Mesendoderm (in vitro differentiated cells): ENCODE measurements at regions not wholly inside any gene's neighbourhood (a gene's known extent, or its start where the extent isn't known, plus 50 kb on each side); places are given as distances from the start of the nearest gene placed in this dataset.

Experiments
- DNase-seq: peaks from one replicate; pipeline ENCODE4 v3.0.0; 2013
- H2AK5ac ChIP-seq: 2 replicates; pipeline ENCODE4 v1.6.1; 2013; ENCODE audit warnings: low read length, inconsistent platforms
- H2BK120ac ChIP-seq: 2 replicates; pipeline ENCODE4 v1.6.1; 2013; ENCODE audit warnings: low read depth, mild to moderate bottlenecking, low read length, moderate library complexity, mixed read lengths
- H2BK15ac ChIP-seq: replicated peaks from 2 replicates; pipeline ENCODE4 v1.6.1; 2013; ENCODE audit warnings: low read depth, mild to moderate bottlenecking, moderate library complexity
- H2BK5ac ChIP-seq: 2 replicates; pipeline ENCODE4 v1.6.1; 2013; ENCODE audit warnings: low read length, inconsistent platforms
- H3K18ac ChIP-seq: 2 replicates; pipeline ENCODE4 v1.6.1; 2013; ENCODE audit warnings: mild to moderate bottlenecking, low read length, mixed read lengths
- H3K23ac ChIP-seq: one replicate; pipeline ENCODE4 v1.6.1; 2013; ENCODE audit warnings: low read length
- H3K27ac ChIP-seq: 2 replicates; pipeline ENCODE4 v1.5.1; 2013; ENCODE audit warnings: low read depth, mild to moderate bottlenecking, inconsistent platforms, low read length, moderate library complexity
- H3K27me3 ChIP-seq: 2 replicates; pipeline ENCODE4 v1.6.1; 2013; ENCODE audit warnings: low read length, control low read depth, mild to moderate bottlenecking, inconsistent platforms; ENCODE audit not compliant: insufficient read depth, poor library complexity
- H3K36me3 ChIP-seq: 2 replicates; pipeline ENCODE4 v1.6.1; 2013; ENCODE audit warnings: low read length, inconsistent platforms; ENCODE audit not compliant: control insufficient read depth, insufficient read depth
- H3K4ac ChIP-seq: one replicate; pipeline ENCODE4 v1.6.1; 2013; ENCODE audit warnings: low read depth, mild to moderate bottlenecking, low read length, moderate library complexity
- H3K4me1 ChIP-seq: 2 replicates; pipeline ENCODE4 v1.6.1; 2013; ENCODE audit warnings: low read depth, low read length, inconsistent platforms; ENCODE audit not compliant: control insufficient read depth
- H3K4me2 ChIP-seq: 2 replicates; pipeline ENCODE4 v1.6.1; 2013; ENCODE audit warnings: low read length
- H3K4me3 ChIP-seq: 2 replicates; pipeline ENCODE4 v1.5.1; 2013; ENCODE audit warnings: mild to moderate bottlenecking, low read length
- H3K56ac ChIP-seq: one replicate; pipeline ENCODE4 v1.6.1; 2013; ENCODE audit warnings: low read length
- H3K79me1 ChIP-seq: 2 replicates; pipeline ENCODE4 v1.6.1; 2013; ENCODE audit warnings: low read length, inconsistent platforms
- H3K79me2 ChIP-seq: 2 replicates; pipeline ENCODE4 v1.6.1; 2013; ENCODE audit warnings: mild to moderate bottlenecking, low read length; ENCODE audit not compliant: control insufficient read depth, insufficient read depth
- H3K9ac ChIP-seq: 2 replicates; pipeline ENCODE4 v1.6.1; 2013; ENCODE audit warnings: low read length, inconsistent platforms
- H4K5ac ChIP-seq: one replicate; pipeline ENCODE4 v1.6.1; 2013; ENCODE audit warnings: low read length
- H4K8ac ChIP-seq: one replicate; pipeline ENCODE4 v1.6.1; 2013; ENCODE audit warnings: low read depth, mild to moderate bottlenecking, control low read depth, low read length, moderate library complexity
- WGBS: extraction: QIAGEN DNeasy Blood & Tissue Kit; methylation state at CpG from one replicate; pipeline ENCODE4 v1.1.7; 2013; ENCODE audit warnings: low lambda C conversion rate, missing lambda C conversion rate; ENCODE audit not compliant: insufficient coverage; ENCODE audit errors: extremely low coverage; 5-methylcytosine and 5-hydroxymethylcytosine counted together

- Histone ChIP-seq H3K27ac (no peak overlapping the region), H4K5ac (no peak overlapping the region), H3K79me2 (no peaks in the 10 kb centered on the region), H3K4ac (no peak overlapping the region), H2BK5ac (no peak overlapping the region), H3K79me1 (no peaks in the 10 kb centered on the region), H3K4me2 (no peak overlapping the region), H2BK120ac (no peak overlapping the region), H3K36me3 (no peaks in the 10 kb centered on the region), H3K18ac (no peak overlapping the region), H3K9ac (no peak overlapping the region), H3K4me3 (no peak overlapping the region), H2AK5ac (no peak overlapping the region), H3K4me1 (no peaks in the 10 kb centered on the region), H3K23ac (no peak overlapping the region), H3K56ac (no peak overlapping the region), H3K27me3 (no peaks in the 10 kb centered on the region), H2BK15ac (no peak overlapping the region), H4K8ac (no peak overlapping the region)
- no CpG with 5 or more reads among the region's 5 CpGs for WGBS
- no peak for DNase-seq
Measured at GRCh38 chr13:104196611-104197010, 1130.4 kb upstream of the SLC10A2 start.

- no peaks in the 10 kb centered on the region for H3K79me1 ChIP-seq
Measured at GRCh38 chr13:104181526-104182231, 1115.5 kb upstream of the SLC10A2 start.

GRCh38 chr13:104170980-104171555, 1104.9 kb upstream of the SLC10A2 start:
- no CpG with 5 or more reads among the region's 8 CpGs for WGBS
- Histone ChIP-seq H3K27ac (no peak overlapping the region), H3K56ac (no peak overlapping the region), H3K4me1 (no peaks in the 10 kb centered on the region), H2BK5ac (no peak overlapping the region), H2BK15ac (no peak overlapping the region), H3K23ac (no peak overlapping the region), H3K18ac (no peak overlapping the region), H3K27me3 (no peaks in the 10 kb centered on the region), H3K9ac (no peak overlapping the region), H4K8ac (no peak overlapping the region), H4K5ac (no peak overlapping the region), H3K4me3 (no peak overlapping the region), H2BK120ac (no peak overlapping the region), H2AK5ac (no peak overlapping the region), H3K4me2 (no peak overlapping the region), H3K4ac (no peak overlapping the region), H3K36me3 (no peaks in the 10 kb centered on the region), H3K79me1 (no peaks in the 10 kb centered on the region), H3K79me2 (no peaks in the 10 kb centered on the region)
- DNase-seq, result no peak

More at GRCh38 chr13:104181526-104182231, 1115.5 kb upstream of the SLC10A2 start:
- Histone ChIP-seq H3K79me2 (no peaks in the 10 kb centered on the region), H3K4me3 (no peak overlapping the region), H3K23ac (no peak overlapping the region), H3K27me3 (no peaks in the 10 kb centered on the region), H3K4ac (no peak overlapping the region), H2BK15ac (no peak overlapping the region), H2BK5ac (no peak overlapping the region), H4K8ac (no peak overlapping the region), H3K9ac (no peak overlapping the region), H3K4me1 (no peaks in the 10 kb centered on the region), H3K56ac (no peak overlapping the region), H4K5ac (no peak overlapping the region), H3K18ac (no peak overlapping the region), H3K36me3 (no peaks in the 10 kb centered on the region), H3K4me2 (no peak overlapping the region), H3K27ac (peak overlapping the region; percentile 18), H2AK5ac (no peak overlapping the region), H2BK120ac (no peak overlapping the region)
- no CpG with 5 or more reads among the region's 3 CpGs for WGBS
- DNase-seq, result peak; percentile 83

- no peaks in the 10 kb centered on the region for H3K27me3 ChIP-seq
- H2BK15ac ChIP-seq, result no peak overlapping the region
- H2AK5ac ChIP-seq, result no peak overlapping the region
- no peak overlapping the region for H3K27ac ChIP-seq
- H3K23ac ChIP-seq, result no peak overlapping the region
- H3K56ac ChIP-seq, result no peak overlapping the region
- no peak overlapping the region for H2BK120ac ChIP-seq
- H3K79me2 ChIP-seq, result no peaks in the 10 kb centered on the region
- WGBS, result 100% methylated on average over 2 of the region's 4 CpGs
- DNase-seq, result no peak
- no peak overlapping the region for H3K4ac ChIP-seq
- H3K4me3 ChIP-seq, result no peak overlapping the region
- H3K4me2 ChIP-seq, result no peak overlapping the region
- no peak overlapping the region for H3K9ac ChIP-seq
- no peaks in the 10 kb centered on the region for H3K79me1 ChIP-seq
- H2BK5ac ChIP-seq, result no peak overlapping the region
- H4K5ac ChIP-seq, result no peak overlapping the region
- H3K18ac ChIP-seq, result no peak overlapping the region
- no peaks in the 10 kb centered on the region for H3K4me1 ChIP-seq
- H4K8ac ChIP-seq, result no peak overlapping the region
- H3K36me3 ChIP-seq, result no peaks in the 10 kb centered on the region
Measured at GRCh38 chr13:104163866-104164630, 1097.8 kb upstream of the SLC10A2 start.

- Histone ChIP-seq H3K9ac (no peak overlapping the region), H3K4ac (no peak overlapping the region), H4K5ac (no peak overlapping the region), H3K27me3 (no peaks in the 10 kb centered on the region), H3K79me1 (no peaks in the 10 kb centered on the region), H2BK120ac (no peak overlapping the region), H3K4me2 (no peak overlapping the region), H3K23ac (no peak overlapping the region), H3K4me3 (no peak overlapping the region), H3K18ac (no peak overlapping the region), H3K56ac (no peak overlapping the region), H3K79me2 (no peaks in the 10 kb centered on the region), H3K27ac (no peak overlapping the region), H2AK5ac (no peak overlapping the region), H4K8ac (no peak overlapping the region), H2BK5ac (no peak overlapping the region), H3K4me1 (no peaks in the 10 kb centered on the region), H3K36me3 (no peaks in the 10 kb centered on the region), H2BK15ac (no peak overlapping the region)
- no peak for DNase-seq
- WGBS, result no CpG with 5 or more reads among the region's 1 CpG
Measured at GRCh38 chr13:104160536-104160935, 1094.3 kb upstream of the SLC10A2 start.
